ENCODE measurements at regions not wholly inside any gene's neighbourhood (a gene's known extent, or its start where the extent isn't known, plus 50 kb on each side); places are given as distances from the start of the nearest gene placed in this dataset.

DNA sequence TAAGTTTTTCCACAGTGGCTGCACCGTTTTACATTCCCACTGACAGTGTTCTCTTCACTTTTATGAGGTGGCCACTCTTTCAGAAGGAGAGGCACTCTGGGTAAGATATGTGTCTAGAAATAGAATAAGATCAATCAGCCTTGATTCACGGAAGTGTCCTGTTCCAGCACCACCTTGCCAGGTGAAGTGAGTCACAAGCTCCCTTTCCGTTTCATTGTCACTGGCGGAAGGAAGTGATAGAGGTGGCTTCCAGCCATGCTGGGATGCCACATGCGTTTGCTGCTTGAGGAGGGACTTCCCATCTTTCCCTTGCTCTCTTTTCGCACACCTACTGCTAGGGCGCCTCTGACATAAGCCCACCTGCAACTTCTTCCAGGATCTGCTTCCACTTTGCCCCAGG lies 217.1 kb downstream of the PIK3R1 start:
- no peak for DNase-seq

GRCh38 chr5:68433526-68433922 lies 218.0 kb downstream of the PIK3R1 start:
- no peak for DNase-seq

DNA sequence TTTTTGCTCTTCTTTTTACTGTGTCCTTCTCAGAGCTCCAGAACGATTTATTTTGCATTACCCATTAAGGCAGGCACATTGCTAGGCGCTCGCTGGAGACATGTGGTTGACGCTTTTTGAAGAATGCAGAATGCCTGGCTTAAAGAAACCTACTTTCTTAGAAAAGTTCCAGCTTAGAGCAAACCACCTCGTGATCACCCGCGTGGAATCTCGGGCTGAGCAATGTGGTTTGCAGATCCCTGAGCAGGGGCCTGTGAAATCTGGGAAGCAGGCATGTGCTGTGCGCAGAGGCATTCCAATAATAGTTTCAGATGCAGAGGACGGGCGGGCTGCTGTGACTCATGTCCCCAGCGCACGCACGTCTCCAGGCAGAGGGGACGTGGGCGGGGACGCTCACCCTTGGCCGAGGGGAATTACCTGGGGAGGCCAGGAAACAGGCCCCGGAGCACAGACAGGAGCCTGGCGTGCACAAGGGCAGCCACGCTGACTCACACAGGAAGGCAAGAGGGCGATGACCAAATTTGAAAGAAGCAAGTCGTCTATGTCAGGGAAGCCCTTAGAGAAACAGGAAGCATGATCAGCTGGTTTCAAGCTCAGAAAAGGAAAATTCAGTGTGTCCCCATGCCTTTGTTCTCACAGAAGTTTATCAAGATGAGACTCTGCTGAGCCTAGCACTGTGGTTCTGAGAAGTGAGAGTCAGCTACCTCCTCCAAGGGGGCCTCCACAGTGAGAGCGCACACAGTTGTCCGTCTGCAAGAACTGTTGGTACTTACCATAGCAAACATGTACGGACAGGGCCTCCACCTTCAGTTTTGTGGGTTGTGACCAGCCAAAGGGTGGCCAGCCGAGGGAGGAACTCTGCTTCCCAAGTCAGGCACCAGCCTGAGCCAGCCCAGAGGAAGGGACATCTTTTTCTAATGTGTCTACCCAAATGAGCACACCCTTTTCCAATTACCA lies 218.6 kb downstream of the PIK3R1 start:
- DNase-seq = peak; percentile 48 to 94 (median 80)

- no peak for DNase-seq
Measured at GRCh38 chr5:68435611-68436010, 220.1 kb downstream of the PIK3R1 start.

DNA sequence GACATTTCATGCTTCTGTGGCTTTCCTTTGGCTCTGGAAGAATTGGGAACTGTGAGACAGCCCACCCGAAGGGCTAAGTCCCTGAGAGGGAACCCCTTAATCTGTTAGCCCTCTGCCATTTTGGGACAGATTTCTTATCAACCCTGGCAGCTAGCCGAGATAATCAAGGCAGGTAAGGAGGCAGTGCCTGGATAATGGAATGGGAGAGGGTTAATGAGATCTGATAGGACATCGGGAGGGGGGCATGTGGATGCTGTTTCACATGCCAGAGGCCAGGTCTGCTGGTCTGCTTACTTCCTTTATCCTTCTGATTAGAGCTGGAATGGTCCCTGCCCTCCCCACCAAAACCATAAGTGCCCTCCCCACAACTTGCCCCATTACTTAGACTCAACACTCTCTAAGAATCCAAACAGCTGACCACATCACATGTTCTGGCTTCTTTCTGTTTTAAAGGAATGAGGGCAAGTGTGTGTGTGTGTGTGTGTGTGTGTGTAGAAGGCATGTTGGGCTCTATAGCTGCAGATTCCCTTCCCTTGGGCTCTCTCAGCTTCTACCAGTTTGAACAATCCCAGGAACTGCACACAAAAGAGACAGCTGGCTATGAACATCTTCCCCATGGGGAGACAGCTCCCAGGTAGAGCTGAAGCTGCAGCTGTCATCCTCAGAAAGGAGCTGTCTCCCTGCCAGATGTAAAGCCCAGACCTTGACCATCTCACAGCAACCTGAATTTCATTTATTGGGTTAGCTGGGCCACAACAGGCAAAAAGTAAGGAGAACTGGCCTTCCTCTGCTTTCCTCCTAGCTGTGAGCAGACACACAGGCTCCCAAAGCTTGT lies 221.3 kb downstream of the PIK3R1 start:
- DNase-seq = no peak

- DNase-seq = no peak
Measured at GRCh38 chr5:68438876-68439275, 223.3 kb downstream of the PIK3R1 start.

DNA sequence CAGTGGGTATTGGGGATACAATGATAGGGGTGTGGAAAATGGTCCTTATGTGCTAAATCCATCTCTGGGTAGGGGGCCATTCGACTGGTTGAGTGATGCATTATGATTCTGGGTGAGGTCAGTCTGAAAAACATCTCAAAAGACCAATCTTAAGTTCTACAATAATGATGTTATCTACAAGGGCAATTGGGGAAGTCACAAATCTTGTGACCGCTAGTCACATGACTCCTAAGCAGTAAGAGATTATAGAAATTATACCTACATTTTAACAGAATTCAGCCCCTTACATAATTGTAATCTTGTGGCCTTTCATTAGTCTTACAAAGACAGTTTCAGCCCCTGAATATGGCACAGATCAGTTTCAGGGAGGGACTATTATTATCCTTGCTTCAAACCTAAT lies 224.7 kb downstream of the PIK3R1 start:
- no peak for DNase-seq

- no peak for DNase-seq
Measured at GRCh38 chr5:68440651-68441050, 225.1 kb downstream of the PIK3R1 start.

GRCh38 chr5:68441309-68442073 lies 225.9 kb downstream of the PIK3R1 start:
- peak in 1 of 5 experiments; percentile 52 for DNase-seq

DNA sequence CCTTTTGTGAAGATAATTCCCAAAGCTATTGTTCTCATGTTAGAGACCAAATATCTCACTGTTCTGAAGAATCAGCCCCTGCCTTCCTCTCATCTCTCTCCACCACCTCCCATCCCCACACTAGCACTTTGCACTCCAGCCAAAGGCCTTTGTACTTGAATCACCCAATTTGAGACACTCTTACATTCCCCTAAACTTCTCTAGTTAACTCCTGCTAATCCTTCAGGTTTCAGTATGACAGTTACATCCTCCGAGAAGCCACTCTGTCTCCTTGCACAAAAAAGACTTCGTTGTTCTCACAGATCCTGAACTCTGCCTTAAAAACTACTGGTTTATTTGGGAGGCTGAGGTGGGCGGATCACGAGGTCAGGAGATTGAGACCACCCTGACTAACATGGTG lies 227.5 kb downstream of the PIK3R1 start:
- DNase-seq = no peak

- no peak for DNase-seq
Measured at GRCh38 chr5:68444048-68444447, 228.5 kb downstream of the PIK3R1 start.

GRCh38 chr5:68444833-68445232 lies 229.3 kb downstream of the PIK3R1 start:
- no peak for DNase-seq

DNA sequence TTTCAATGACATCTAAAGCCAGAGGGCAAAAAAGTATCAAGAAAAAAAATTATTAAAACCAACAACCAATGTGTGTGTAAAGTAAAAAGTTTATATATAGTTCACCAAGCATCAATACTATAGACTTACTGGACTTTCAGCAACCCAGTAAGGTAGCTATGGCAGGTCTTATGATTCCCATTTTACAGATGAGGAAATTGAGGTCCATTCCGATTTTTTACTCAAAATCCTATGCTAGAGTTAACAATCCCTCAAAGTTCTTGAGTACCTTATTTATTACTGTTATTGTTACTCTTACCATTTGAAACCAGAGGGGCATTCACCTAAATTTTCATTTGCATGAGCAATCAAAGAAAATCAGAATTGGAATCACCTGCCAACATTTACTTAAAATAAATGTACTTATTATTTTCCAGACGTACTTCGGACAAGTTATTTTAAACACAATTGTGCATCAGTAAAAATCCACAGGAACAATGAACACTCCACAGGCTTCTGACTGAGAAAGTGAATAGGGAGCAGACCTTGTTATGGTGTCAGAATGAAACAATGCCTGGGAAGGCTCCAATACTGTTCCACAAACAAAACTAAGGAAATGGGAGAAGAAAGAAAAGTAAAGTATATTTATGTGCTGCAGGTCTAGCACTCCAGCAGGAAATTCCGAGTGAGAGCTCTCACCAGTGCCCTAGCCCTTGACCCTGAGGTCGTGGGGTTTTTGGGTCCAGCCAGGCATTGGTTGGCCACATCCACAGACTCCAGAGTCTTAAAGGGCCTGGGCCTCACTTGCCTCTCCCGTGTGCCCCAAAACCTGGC lies 229.9 kb downstream of the PIK3R1 start:
- DNase-seq = no peak

GRCh38 chr5:68446070-68446357 lies 230.5 kb downstream of the PIK3R1 start:
- DNase-seq = no peak

- no peak for DNase-seq
Measured at GRCh38 chr5:68446487-68446894, 230.9 kb downstream of the PIK3R1 start.

- no peak for DNase-seq
Measured at GRCh38 chr5:68447136-68447929, 231.8 kb downstream of the PIK3R1 start.

DNA sequence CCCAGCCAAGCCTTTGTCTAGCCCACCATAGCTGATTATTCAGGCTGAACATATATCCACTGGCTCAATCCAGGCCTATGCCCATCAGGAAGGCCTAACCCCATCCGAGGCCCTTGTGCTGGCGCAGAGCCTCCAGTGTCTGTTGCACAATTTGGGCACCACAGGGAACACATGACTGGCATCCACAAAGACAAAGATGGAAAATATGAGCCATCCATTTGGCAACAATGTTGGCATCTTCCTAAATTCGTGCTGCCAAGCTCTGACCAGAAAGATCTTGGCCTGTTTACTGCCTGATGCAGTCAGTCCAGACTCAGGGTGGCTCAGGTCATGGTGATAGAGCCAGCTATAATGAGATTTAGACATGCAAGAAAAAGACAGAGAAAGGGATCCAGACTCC lies 233.8 kb downstream of the PIK3R1 start:
- DNase-seq = no peak

DNA sequence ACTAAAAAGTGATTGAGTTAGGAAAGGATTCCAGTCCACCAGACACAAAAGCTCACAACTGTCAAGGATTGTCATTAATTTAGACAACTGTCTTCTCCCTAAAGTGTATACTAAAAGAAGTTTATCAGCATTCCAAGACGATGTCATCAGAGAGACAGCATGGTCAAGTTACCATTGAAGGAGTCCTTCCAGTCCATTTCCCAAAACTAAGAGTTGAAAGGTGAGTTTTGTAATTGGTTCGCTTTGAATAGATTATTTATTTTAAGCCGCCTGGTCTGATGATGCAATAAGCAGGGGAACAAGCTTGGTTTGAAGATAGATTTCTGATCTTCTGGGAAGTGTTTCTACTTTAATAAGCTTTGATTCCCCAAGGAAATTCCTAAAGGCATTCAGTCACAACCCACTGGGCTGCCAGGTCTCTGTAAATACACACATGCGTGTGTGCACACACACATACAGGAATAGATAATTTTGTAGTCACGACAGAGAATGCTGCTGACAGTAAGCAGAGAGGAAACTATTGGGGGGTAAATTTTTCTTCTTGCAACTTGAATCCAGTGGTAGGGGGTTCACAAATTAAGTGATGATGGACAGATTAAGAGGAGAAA lies 234.8 kb downstream of the PIK3R1 start:
- no peak for DNase-seq

GRCh38 chr5:68452286-68452685 lies 236.7 kb downstream of the PIK3R1 start:
- DNase-seq = no peak

GRCh38 chr5:68454172-68454571 lies 238.6 kb downstream of the PIK3R1 start:
- DNase-seq = no peak

DNA sequence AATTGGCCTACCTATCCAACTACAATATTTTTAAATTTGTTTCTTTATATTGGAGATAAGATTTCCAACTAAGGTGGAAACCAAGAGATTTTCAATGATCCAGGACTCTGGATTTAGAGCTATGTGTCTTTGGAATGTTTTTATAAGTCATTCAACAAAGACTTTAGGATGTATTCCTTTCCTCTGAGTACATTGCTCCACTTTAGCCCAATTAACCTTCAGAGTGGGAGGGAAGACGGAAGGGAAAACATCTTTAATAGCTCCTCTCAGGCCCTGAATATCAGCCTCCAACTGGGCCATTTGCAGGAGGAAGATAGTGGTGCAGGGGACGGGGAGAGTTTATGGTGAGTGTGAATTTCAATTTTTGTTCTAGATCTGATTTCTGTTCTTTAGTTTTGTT lies 239.2 kb downstream of the PIK3R1 start:
- DNase-seq = no peak
